ENCODE measurements at regions not wholly inside any gene's neighbourhood (a gene's known extent, or its start where the extent isn't known, plus 50 kb on each side); places are given as distances from the start of the nearest gene placed in this dataset.

DNA sequence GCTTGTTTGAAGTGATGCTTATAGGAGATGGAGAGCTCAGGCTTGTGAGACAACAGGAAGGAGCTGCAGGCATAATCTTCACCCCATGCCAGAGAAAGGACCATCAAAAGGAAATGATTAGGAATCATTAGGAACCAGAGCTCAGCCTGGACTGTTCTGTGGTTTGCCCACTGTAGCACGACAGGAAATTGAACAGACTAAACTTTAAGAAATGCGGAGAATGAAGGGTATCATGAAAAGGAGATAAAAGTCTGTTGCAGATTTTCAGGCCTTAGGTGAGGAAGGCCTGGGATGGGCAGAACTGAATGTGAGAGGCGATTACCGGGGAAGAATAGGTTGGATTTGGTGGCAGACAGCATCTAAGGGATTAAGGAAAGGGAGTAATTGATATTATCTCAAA is 292.0 kb upstream of the PLXNA2 start:
- no peak overlapping the region for H3K4me3 ChIP-seq (ENCODE audit: low read depth, low read length)
- TF ChIP-seq, protein P1, sequence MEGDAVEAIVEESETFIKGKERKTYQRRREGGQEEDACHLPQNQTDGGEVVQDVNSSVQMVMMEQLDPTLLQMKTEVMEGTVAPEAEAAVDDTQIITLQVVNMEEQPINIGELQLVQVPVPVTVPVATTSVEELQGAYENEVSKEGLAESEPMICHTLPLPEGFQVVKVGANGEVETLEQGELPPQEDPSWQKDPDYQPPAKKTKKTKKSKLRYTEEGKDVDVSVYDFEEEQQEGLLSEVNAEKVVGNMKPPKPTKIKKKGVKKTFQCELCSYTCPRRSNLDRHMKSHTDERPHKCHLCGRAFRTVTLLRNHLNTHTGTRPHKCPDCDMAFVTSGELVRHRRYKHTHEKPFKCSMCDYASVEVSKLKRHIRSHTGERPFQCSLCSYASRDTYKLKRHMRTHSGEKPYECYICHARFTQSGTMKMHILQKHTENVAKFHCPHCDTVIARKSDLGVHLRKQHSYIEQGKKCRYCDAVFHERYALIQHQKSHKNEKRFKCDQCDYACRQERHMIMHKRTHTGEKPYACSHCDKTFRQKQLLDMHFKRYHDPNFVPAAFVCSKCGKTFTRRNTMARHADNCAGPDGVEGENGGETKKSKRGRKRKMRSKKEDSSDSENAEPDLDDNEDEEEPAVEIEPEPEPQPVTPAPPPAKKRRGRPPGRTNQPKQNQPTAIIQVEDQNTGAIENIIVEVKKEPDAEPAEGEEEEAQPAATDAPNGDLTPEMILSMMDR (IDR thresholded peaks at IDR 0.05; ENCODE audit: low read depth, low read length, missing control alignments), result no peak
- no peak for DNase-seq (ENCODE audit: low read depth)
- in situ Hi-C loops (cut with HindIII; ENCODE audit: low sequenced_read_pairs), result no loop called here

DNA sequence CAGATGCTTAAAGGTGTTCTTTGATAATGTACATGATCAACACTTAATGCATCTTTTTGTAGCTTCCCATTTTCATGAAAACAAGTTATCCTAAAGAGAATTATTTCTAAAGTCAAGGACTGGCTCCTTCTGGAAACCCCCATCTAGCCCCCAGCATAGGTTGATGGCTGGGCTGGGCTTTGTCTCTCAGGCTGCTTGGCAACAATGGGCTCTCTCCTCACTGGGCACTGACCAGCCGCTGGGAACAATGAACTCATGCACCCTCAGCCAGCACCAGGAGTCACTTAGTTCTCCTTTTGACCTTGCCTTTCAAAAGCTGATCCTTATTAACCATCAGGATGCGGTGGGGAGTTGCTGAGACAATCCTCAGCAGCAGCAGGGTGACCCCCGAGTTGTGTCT is 293.0 kb upstream of the PLXNA2 start:
- no peak for DNase-seq (ENCODE audit: low read depth)
- TF ChIP-seq, protein P1 (IDR thresholded peaks at IDR 0.05; ENCODE audit: low read depth, low read length, missing control alignments), result no peak
- in situ Hi-C loops (cut with HindIII; ENCODE audit: low sequenced_read_pairs), result no loop called here
- no peak overlapping the region for H3K4me3 ChIP-seq (ENCODE audit: low read depth, low read length)

DNA sequence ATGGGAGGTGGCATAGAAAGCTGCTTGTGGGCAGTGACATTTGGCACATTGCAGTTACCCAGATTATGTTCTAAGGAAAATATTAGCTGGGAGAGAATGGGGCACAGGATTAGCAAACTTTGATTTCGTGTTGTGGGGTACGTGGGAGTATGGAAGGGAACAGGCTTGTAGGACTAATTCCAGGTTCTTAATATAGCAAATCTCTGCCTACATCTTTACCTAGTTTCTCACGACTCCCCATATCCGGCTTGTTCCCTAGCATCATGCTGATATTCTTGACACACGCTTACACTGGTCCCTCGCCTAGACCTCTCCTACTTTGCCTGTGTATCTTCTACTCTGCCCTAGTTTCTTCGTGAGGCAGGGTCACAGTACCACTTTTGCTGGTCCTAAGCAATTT is 293.9 kb upstream of the PLXNA2 start:
- TF ChIP-seq, protein P1 (IDR thresholded peaks at IDR 0.05; ENCODE audit: low read depth, low read length, missing control alignments), result no peak
- no peak for DNase-seq (ENCODE audit: low read depth)
- no peak overlapping the region for H3K4me3 ChIP-seq (ENCODE audit: low read depth, low read length)
- in situ Hi-C loops (cut with HindIII; ENCODE audit: low sequenced_read_pairs), result no loop called here

DNA sequence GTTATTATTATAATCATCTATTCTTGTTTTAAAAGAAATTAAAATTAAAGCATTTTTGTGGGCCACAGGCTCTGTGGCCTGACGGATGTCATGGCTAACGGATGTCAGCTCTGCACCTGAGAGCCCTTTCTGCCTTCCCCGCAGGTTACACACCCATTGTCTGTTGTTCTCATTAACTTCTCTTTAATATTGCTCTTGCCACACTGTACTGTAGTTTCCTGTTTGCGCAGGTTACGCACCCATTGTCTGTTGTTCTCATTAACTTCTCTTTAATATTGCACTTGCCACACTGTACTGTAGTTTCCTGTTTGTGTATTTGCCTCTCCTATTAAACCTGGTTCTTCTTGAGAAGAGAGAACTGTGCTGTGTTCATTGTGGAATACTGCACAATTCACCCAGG is 294.4 kb upstream of the PLXNA2 start:
- no peak overlapping the region for H3K4me3 ChIP-seq (ENCODE audit: low read depth, low read length)

DNA sequence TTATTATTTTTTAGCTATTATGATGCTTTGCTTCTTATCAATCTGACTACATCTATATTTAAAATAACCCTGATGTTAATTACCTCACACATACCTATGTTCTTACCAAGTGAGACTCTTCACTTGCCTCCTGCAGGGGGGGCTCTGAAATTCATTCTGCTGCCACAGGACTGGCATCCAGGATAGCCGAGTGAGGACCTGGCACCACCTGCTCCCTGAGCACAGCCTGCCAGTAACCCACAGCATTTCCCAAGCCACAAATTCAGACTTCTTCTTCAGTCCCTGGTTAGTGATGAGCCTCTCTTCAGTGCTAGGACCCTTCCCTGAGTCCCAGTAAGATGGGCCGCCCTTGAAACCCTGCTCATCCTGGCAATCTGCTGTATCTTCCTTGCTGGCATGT is 296.5 kb upstream of the PLXNA2 start:
- H3K4me3 ChIP-seq (ENCODE audit: low read depth, low read length), result no peak overlapping the region
- TF ChIP-seq, protein P1 (IDR thresholded peaks at IDR 0.05; ENCODE audit: low read depth, low read length, missing control alignments), result no peak
- in situ Hi-C loops (cut with HindIII; ENCODE audit: low sequenced_read_pairs), result no loop called here
- DNase-seq (ENCODE audit: low read depth), result no peak

More for the DNA sequence above, 294.4 kb upstream of the PLXNA2 start:
- in situ Hi-C loops (cut with HindIII; ENCODE audit: low sequenced_read_pairs), result no loop called here
- no peak for DNase-seq (ENCODE audit: low read depth)
- TF ChIP-seq, protein P1 (IDR thresholded peaks at IDR 0.05; ENCODE audit: low read depth, low read length, missing control alignments), result no peak

DNA sequence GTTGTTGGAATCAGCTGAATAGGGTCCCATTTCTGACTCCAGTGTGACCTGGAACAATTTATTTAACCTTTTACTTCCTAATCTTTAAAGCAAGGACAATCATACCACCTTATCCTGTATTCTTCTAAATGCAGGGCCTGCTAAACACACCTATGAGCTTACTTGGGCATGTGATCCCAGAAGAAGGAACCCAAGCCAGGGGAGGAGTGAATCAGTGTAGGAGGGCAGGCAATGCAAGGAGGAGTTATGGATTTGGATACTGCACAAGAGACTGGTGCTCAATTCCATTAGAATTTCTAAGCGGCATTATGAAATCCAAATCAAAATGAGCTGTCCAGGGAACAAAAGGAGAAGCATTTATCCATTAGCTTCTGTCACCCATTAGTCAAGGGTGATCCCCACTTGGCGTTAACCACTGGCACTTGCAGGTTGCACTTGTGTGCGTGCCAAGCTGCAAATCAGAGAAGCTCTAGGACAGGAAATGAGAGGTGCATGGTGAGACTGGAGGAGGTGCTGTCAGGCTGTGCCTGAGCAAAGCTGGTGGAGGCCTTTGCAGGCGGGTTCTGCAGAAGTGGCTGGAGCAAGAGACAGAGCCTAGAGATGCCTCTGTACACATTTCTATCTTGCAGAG is 297.2 kb upstream of the PLXNA2 start:
- no peak for DNase-seq (ENCODE audit: low read depth)
- no peak overlapping the region for H3K4me3 ChIP-seq (ENCODE audit: low read depth, low read length)
- in situ Hi-C loops (cut with HindIII; ENCODE audit: low sequenced_read_pairs), result no loop called here

More for the DNA sequence above, 297.2 kb upstream of the PLXNA2 start:
- TF ChIP-seq, protein P1 (IDR thresholded peaks at IDR 0.05; ENCODE audit: low read depth, low read length, missing control alignments), result no peak

Measured in astrocyte of the cerebellum (primary cell).